SU-DHL-6 (cell line): ENCODE measurements at regions not wholly inside any gene's neighbourhood (a gene's known extent, or its start where the extent isn't known, plus 50 kb on each side); places are given as distances from the start of the nearest gene placed in this dataset.

Experiments
- CTCF ChIP-seq: fragments of 200-600 bp; sonication (generic); IDR thresholded peaks from one replicate; pipeline ENCODE4 v1.5.1; 2017; ENCODE audit warnings: antibody characterized with exemption, mild to moderate bottlenecking, low read length, moderate library complexity; ENCODE audit not compliant: insufficient read depth, poor library complexity, severe bottlenecking
- EZH2phosphoT487 ChIP-seq: fragments of 200-600 bp; sonication (generic), shearing (Covaris generic); conservative IDR thresholded peaks from 2 replicates; pipeline ENCODE4 v1.6.1; 2018; ENCODE audit warnings: mild to moderate bottlenecking, antibody characterized with exemption, low read length, moderate library complexity, mixed read lengths

GRCh38 chr13:54989418-54989817 lies 1960.8 kb downstream of the OLFM4 start:
- TF ChIP-seq CTCF (no peak), EZH2phosphoT487 (no peak)
